ELR (cell line): ENCODE measurements at regions not wholly inside any gene's neighbourhood (a gene's known extent, or its start where the extent isn't known, plus 50 kb on each side); places are given as distances from the start of the nearest gene placed in this dataset.
"Not testable (repeated sequence)": the region's sequence is repeated elsewhere in the genome, so short reads cannot be mapped to it uniquely, and the experiment has no call there.

Experiments used
- DNase-seq: peaks from one replicate; pipeline ENCODE4 v3.0.0-alpha.2; 2015; ENCODE audit warnings: low read depth

DNA sequence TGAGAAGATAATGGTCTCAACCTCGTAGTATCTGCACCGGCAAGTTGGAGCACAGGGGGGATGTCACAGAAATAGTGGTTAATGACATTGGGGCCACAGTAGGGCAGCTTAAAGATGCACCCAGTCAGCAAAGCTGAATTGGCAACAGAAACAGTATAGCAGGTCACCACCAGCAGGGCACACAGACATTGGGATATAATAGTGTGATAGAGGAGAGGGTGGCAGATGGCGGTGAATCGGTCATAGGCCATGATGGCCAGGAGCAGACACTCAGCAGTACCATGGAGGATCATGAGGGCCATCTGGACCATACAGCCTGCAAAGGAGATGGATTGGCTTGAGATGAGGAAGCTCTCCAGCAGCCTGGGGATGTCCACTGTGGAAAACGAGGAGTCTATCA lies 106.0 kb upstream of the OR9Q1 start:
- DNase-seq: no peak

DNA sequence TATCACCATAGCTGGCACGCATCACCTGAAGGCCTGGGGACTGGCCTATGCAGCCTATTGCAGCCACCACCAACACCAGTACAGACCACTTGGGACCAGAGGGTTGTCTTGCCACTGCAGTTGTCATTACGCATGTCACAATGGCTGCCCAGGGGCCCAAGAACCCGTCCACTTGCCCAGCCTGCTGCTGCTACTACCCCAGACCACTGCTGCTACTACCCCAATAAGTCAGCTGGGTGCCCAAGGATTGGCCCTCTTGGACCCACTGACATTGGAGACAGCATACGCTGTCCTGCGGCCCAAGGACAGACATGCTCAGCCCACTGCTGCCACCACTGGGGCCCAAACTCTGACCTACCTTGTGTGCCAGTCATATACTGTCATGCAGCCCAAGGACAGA lies 102.7 kb upstream of the OR9Q1 start:
- DNase-seq: no peak

DNA sequence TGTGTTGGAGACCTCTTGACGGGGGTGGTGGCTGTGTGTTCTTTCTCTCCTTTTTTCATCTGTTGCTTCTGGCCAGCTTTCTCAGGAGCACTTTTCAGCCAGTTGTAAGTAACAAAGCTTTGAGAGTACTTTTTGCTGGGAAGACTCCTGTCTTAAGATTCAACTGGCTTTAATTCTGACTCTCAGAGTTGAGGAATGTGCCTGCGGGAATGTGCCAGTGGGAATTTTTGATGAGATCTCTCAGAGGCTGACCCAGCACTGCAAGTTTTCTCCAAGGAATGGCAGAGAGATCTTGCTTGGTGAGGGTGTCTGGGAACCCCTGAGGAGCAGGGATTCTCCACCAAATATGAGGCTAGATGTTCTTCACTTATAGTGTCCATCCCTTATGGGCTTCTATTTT lies 91.6 kb upstream of the OR9Q1 start:
- no peak for DNase-seq

DNA sequence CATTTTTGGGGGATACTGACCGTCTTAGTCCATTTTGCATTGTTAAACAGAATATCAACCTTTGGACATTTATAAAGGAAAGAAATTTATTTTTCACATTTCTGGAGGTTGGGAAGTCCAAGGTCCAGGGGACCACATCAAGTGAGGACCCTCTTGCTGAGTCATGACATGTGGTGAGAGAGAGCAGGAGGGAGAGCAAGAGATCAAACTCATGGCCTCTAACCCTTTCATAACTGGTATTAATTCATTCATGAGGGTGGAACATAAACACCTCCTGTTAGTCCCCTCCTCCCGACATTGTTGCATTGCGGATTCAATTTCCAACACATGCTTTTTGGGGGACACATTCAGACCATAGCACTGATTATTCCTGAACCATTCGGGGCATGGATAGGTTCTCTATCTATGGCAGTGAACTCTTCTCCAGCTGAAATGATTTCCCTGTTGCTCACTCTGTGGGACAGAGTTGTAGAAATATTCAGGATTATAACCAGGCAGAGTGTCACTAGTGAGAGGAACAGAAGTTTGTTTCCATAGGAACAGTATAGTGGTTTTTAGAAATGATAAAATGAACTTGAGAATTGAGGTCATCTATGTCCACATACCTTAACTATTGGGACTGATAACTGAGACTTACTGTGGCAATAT lies 88.2 kb upstream of the OR9Q1 start:
- DNase-seq: no peak

DNA sequence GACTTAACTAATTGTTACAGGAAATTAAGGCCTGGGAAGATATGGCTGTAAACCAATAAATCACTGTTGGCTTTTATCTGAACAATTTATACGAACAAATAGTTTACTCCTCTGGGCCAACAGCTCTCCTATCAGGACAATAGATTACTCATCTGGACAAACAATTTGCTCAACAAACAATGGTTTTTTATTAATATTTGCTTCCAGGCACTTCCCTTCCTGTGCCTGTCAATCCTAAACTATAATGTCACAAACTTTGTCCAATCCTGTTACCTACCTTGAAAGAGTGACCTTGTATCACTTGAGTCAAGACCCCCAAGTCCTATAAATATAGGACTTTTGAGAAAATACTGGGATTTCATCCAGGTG lies 87.6 kb upstream of the OR9Q1 start:
- no peak for DNase-seq

DNA sequence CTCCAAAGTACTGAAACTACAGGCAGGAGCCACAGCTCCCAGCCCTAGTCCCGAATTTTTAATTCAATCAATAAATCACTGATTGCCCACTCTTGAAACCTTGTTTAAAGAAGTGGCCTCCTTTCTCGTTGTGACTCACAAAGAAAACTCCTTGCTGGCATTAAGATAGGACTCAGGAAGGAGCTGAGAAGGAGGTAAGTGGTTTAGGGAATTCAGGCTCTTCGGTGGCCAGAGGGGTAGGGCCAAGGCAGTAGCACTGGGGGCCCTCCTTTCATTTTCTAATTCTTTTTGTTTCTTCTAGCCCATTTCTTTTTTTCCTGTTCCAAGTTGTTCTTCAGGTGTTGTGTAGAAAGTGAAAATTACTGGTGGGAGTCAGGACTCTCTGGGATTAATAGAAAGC lies 86.2 kb upstream of the OR9Q1 start:
- no peak for DNase-seq

DNA sequence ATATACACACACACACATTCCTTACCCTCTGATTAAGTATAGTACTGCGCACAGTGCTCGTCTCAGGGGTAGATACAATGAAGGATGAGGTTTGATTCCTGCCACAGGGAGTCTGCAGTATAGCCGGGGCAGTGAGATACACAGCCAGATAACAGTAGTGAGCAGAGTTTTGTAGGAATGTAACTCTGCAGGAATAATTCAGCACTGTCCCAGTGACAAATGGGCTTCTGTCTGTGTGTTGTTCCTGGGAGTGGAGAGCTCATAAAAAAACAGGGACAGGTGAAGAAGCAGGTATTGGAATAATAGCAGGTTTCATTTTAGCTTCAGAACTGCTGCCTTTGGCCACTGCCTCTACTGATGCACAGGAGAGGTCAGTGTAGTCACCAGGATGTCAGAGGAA lies 85.3 kb upstream of the OR9Q1 start:
- DNase-seq: no peak

DNA sequence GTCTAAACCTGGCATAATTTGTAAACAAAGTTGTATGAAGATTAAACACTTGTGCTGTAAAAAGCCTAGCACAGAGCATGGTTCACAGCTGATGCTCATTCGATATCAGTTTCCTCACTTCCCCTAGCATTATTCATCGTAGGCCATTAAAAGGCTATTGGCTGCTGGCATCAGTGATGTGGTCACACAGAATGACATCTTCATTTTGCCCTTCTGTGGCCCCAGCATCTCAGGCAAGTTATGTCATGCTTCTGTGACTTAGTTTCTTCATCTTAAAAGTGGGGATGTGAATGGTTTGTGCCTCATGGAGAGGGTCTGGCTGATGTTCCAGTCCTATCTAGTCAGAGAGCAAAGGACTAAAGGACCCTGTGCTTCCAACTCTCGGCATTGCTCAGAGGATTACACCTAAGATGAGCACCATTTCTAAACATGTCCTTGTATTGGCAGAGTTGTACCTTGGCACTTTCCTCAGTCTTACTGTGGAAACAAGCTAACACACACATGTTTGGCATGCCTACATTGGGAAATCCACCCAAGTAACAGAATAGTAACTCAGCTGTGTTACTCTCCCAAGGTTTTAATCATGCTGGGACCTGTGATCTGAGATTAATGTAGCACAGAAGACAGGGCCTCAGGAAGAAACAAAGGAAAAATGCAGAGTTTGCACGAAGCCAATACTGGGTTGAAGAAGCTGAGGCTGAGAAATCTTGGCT lies 83.5 kb upstream of the OR9Q1 start:
- DNase-seq: no peak

DNA sequence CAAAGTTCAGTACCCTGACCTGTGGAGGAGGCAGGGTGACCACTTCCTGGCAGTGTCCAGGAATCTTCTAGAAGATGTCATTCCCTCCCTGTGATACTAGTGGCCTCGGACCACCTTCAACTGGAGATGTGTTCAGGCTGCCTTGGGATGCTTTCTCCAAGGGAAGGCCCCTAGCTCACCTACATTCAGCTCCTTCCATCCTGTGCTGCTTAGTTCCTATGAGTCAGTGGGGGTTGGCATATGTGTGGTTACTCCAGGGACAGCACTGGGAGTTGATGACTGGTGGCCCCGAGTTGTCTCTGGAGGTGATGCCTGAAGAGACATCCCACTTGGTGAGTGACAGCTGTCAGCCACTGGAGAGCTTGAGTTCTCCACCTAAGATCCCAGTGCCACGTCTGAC lies 81.8 kb upstream of the OR9Q1 start:
- no peak for DNase-seq

DNA sequence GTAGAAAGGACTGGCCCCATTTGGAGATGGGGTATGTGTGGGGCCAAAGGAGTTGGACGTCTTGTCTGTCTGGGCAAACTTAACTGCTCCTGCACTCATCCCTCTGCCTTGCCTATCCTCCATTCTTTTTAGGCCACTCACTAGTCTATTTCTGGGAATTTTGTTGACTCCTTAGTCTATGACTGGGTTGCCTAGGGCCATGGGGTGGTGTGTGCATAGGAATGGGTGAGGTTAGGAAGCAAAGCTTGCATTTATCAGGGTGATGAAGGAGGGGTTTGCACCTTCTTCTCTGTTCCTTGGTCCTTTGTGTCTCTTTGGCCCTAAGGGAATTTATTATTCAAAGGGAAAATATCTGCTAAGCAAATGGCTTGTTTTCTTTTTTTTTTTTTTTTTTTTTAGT lies 80.9 kb upstream of the OR9Q1 start:
- no peak for DNase-seq

DNA sequence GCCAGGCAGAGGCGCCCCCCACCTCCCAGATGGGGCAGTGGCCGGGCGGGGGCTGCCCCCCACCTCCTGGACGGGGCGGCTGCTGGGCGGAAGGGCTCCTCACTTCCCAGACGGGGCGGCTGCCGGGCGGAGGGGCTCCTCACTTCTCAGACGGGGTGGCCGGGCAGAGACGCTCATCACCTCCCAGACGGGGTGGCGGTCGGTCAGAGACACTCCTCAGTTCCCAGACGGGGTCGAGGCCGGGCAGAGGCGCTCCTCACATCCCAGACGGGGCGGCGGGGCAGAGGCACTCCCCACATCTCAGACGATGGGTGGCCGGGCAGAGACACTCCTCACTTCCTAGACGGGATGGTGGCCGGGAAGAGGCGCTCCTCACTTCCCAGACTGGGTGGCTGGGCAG lies 79.9 kb upstream of the OR9Q1 start:
- DNase-seq: not testable (repeated sequence)

DNA sequence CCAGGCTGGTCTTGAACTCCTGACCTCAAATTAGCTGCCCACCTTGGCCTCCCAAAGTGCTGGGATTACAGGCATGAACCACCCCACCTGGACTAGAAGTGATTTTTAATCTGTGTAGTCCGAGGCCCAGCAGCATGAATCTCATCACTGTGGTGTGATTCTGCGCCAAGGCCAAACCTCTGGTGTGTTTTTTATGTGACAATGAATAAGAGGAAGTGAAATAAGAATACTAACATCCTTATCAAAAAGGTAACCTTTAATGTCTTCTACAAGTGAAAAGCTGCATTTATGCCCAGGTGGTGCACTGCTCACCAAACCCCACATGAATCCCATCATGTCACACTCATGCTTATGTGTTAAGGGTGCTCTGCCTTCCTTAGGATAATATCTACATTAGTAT lies 77.1 kb upstream of the OR9Q1 start:
- DNase-seq: no peak

DNA sequence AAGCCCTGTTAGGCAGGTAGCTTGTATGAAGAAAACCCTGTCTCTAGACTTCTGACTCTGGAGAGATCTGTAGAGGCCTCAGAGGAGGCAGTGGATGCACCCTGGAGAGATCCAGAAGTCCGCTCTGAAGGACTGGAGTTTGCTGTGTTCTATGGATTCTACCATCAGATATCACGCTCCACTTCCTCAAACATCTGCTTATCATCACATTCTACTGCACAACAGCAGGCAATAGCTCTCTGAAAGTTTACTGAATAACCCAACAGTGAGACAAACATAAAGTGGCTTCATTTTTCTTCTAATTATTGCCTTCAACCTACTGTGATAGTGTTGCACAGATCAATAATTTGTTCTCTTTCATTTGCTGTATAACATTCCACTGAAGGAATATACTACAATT lies 59.0 kb upstream of the OR9Q1 start:
- DNase-seq: no peak

DNA sequence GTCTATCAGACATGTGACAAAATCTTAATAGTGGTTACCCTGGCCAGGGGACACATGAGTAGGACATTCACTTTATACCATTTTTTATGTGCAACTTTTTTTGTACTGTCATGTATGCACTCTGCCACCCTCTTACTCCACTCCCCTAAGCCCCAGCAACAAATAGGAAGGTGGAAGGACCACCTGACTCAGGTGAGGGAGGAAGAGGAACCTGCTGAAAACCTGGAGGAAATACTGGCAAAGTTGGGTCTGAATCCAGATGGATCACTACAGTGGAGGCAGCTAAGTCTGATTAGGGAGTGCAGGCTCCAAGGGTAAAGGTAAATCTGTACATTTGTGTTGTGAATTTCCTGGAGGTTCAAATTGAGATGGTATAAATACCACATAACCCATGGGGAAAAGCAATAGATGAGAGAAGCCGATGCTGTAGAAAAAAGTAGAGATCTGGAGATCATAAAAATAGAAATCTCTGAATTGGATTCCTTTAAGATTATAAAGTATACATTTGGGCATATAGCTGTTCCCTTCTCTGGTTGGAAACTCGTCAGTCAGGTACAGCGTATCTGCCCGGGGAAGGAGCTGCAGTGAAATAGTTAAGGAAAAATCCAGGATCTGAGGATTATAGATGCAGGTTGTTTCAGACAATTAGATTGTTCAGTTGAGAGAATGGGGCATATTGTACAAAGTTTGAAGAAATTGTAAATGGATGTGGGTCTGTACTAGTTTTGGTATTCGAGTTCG lies 52.2 kb upstream of the OR9Q1 start:
- DNase-seq: no peak

DNA sequence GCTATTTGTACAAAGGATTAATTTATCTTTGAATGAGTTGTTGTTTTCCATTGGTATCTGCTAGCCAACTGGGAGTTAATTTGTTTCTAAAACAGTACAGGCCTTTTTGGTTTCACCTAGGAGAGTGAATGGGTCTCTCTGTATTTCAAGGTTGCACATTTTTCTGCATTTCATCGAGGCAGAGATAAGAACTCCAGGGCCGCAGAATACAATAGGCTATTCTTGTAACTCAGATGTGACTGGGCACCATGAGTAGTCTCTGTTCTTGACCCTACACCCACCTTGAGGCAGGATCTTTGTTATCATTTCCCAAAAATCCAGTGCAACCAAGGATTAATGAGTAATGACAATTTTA lies 51.7 kb upstream of the OR9Q1 start:
- DNase-seq: no peak
